Loucy (cell line): ENCODE measurements at regions not wholly inside any gene's neighbourhood (a gene's known extent, or its start where the extent isn't known, plus 50 kb on each side); places are given as distances from the start of the nearest gene placed in this dataset.

Experiments used
- EZH2phosphoT487 ChIP-seq: fragments of 200-600 bp; IDR thresholded peaks from 2 replicates; pipeline ENCODE4 v1.6.1; 2018; ENCODE audit warnings: antibody characterized with exemption, mild to moderate bottlenecking, moderate library complexity, borderline replicate concordance
- TF ChIP-seq, protein P1 (sequence below): fragments of 200-600 bp; sonication (generic); conservative IDR thresholded peaks from 2 replicates; pipeline ENCODE4 v1.5.1; 2014; ENCODE audit warnings: mild to moderate bottlenecking, antibody characterized with exemption, low read length

- TF ChIP-seq, protein P1, sequence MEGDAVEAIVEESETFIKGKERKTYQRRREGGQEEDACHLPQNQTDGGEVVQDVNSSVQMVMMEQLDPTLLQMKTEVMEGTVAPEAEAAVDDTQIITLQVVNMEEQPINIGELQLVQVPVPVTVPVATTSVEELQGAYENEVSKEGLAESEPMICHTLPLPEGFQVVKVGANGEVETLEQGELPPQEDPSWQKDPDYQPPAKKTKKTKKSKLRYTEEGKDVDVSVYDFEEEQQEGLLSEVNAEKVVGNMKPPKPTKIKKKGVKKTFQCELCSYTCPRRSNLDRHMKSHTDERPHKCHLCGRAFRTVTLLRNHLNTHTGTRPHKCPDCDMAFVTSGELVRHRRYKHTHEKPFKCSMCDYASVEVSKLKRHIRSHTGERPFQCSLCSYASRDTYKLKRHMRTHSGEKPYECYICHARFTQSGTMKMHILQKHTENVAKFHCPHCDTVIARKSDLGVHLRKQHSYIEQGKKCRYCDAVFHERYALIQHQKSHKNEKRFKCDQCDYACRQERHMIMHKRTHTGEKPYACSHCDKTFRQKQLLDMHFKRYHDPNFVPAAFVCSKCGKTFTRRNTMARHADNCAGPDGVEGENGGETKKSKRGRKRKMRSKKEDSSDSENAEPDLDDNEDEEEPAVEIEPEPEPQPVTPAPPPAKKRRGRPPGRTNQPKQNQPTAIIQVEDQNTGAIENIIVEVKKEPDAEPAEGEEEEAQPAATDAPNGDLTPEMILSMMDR = peak; percentile 68
- no peak for TF ChIP-seq EZH2phosphoT487
Observed at GRCh38 chr2:185291035-185291647, 447.5 kb upstream of the FSIP2 start.
